GM12891 (cell line): ENCODE measurements at regions not wholly inside any gene's neighbourhood (a gene's known extent, or its start where the extent isn't known, plus 50 kb on each side); places are given as distances from the start of the nearest gene placed in this dataset.
A peak's percentile ranks its signal among the peaks of the same experiment; 100 is the strongest.

Experiments
- DNase-seq: peaks from one replicate; pipeline ENCODE4 v3.0.0; 2011; ENCODE audit warnings: low spot score; ENCODE audit not compliant: insufficient read length
- FAIRE-seq: peaks from 2 replicates; lab custom pipeline; 2011; peaks lifted over from hg19 to GRCh38; lab: Jason Lieb, UNC
- PAX5 ChIP-seq: IDR thresholded peaks from 2 replicates; pipeline ENCODE4 v1.6.1; 2011; ENCODE audit warnings: low read length, moderate library complexity, mild to moderate bottlenecking; ENCODE audit not compliant: insufficient read depth, severe bottlenecking
- POLR2A ChIP-seq: IDR thresholded peaks from 2 replicates; pipeline ENCODE4 v1.6.1; 2011; ENCODE audit warnings: low read depth, low read length, control low read depth
- POLR2AphosphoS5 ChIP-seq: IDR thresholded peaks from 2 replicates; pipeline ENCODE4 v1.6.1; 2011; ENCODE audit warnings: low read depth, low read length, control low read depth
- POU2F2 ChIP-seq: IDR thresholded peaks from 2 replicates; pipeline ENCODE4 v1.6.1; 2011; ENCODE audit warnings: low read depth, mild to moderate bottlenecking, control low read depth, low read length, moderate library complexity
- SPI1 ChIP-seq: IDR thresholded peaks from 2 replicates; pipeline ENCODE4 v1.6.1; 2011; ENCODE audit warnings: low read depth, low read length, control low read depth
- TAF1 ChIP-seq: IDR thresholded peaks from 2 replicates; pipeline ENCODE4 v1.6.1; 2011; ENCODE audit warnings: low read depth, low read length, control low read depth

- TF ChIP-seq PAX5 = no peak
- no peak for TF ChIP-seq TAF1
- TF ChIP-seq POLR2A = no peak
- TF ChIP-seq POU2F2 = no peak
- TF ChIP-seq POLR2AphosphoS5 = no peak
- no peak for TF ChIP-seq SPI1
- no peak for FAIRE-seq
- DNase-seq = no peak
Observed at GRCh38 chr2:81937944-81938343, 1633.4 kb upstream of the LRRTM1 start.

- DNase-seq (no peak), FAIRE-seq (no peak)
- no peak for TF ChIP-seq SPI1
- no peak for TF ChIP-seq POLR2A
- no peak for TF ChIP-seq POU2F2
- no peak for TF ChIP-seq PAX5
- TF ChIP-seq TAF1 = no peak
- no peak for TF ChIP-seq POLR2AphosphoS5
Observed at GRCh38 chr2:81903534-81903933, 1599.0 kb upstream of the LRRTM1 start.

- FAIRE-seq (no peak), DNase-seq (no peak)
- TF ChIP-seq TAF1 (no peak), PAX5 (no peak), POLR2A (no peak), POLR2AphosphoS5 (no peak), POU2F2 (no peak), SPI1 (no peak)
Observed at GRCh38 chr2:81901017-81901416, 1596.5 kb upstream of the LRRTM1 start.

DNA sequence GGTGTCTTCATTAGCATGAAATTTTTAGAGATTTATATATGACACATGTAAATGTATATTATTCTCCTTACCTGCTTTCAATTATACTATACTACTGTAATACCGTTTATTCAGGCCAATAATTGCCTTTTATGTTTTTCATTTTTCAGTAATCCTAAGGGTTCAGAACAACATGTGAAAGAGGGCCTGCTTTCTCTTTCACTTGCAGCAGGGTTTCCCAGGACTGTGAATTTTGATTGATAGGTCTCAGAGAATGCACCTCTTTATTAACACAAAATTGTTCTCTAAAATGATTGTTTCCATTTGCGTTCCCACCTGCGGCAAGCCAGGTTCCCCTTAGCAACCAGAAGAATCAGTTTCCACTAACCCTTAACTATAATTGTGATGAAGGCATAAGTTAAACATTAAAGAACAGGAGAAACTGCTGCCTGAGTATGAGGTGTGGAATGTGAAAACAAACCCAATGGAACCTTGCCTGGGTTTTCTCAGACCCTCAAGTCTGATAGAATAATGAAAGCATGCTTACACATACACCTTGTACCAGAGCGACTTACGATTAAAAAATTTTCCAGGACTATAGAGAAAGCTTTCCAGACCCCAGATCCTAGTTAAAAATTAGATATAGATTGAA is 1591.2 kb upstream of the LRRTM1 start:
- TF ChIP-seq TAF1 (no peak), PAX5 (no peak), POU2F2 (no peak), POLR2A (no peak), POLR2AphosphoS5 (no peak), SPI1 (no peak)
- DNase-seq (no peak), FAIRE-seq (no peak)

DNA sequence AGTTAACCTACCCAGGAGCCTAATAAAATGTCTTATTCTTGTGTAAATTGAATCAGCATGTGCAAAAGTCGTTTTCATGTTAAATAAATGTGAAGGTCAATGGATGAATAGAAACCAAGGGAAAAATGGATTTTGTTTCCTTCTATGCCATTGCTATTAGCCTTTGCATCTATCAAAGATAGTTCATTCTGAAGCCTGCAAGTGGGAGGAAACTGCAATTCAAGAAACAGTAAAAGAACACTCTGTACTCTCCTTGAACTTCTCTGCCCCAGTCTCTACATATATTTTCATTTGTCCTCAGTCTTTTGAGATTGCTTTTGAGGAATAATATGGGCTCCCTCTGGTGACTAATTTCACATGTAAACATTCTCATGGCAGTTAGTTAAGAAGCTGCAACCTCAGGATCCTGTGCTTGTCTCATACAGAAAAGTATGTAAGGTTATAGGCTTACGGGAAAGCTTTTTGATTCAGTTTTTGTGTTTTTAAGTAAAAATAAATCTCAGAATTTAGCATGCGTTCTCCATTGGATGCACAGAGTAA is 1590.0 kb upstream of the LRRTM1 start:
- FAIRE-seq = no peak
- TF ChIP-seq POLR2AphosphoS5 = no peak
- no peak for TF ChIP-seq POU2F2
- TF ChIP-seq PAX5 = no peak
- no peak for DNase-seq

DNA sequence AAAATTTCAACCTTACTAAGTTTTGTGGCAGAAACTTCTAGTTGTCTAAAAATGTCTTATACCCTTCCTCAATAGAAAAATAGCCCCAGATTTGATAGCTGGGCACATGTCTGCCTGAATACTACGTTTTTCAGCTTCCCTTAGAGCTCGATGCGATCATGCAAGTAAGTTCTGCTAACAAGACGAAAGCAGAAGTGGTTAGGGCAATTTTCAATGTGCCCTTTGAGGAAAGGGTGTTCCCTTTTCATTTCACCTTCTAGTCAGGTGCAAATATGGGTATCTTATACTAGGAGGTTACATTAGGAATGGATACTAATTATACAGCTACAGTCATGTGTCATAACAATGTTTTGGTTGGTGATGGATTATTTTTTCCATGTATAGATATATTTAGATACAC is 1572.1 kb upstream of the LRRTM1 start:
- TF ChIP-seq SPI1 = peak; percentile 37; the same call in 1 of the 2 replicates
- no peak for TF ChIP-seq POU2F2
- FAIRE-seq = no peak
- no peak for DNase-seq

- no peak for DNase-seq
- TF ChIP-seq SPI1 = no peak
- no peak for TF ChIP-seq POLR2A
- no peak for TF ChIP-seq POLR2AphosphoS5
- TF ChIP-seq TAF1 = no peak
- no peak for FAIRE-seq
Observed at GRCh38 chr2:81872006-81872405, 1567.5 kb upstream of the LRRTM1 start.

DNA sequence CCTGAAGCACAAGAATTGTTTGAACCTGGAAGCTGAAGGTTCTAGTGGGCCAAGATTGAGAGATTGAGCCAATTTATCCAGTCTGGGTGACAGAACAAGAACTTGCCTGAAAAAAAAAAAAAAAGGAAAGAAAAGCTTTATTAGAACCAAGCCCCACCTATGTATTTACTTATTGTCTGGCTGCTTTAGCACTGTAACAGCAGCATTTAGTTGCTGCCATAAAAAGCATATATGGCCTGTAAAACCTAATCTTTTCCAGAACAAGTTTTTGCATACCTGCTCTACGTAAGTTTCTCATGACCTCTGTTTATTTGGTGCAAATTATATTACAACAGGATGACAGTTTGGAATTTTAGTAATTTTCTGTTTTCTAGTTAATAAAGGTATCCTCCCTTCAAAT is 1565.6 kb upstream of the LRRTM1 start:
- TF ChIP-seq TAF1 = no peak
- TF ChIP-seq POLR2A = no peak
- TF ChIP-seq SPI1 = no peak
- no peak for TF ChIP-seq POU2F2
- TF ChIP-seq POLR2AphosphoS5 = no peak
- no peak for FAIRE-seq

GRCh38 chr2:81858998-81859397 is 1554.4 kb upstream of the LRRTM1 start:
- DNase-seq = no peak
- FAIRE-seq = no peak

More for the DNA sequence above, 1565.6 kb upstream of the LRRTM1 start:
- no peak for DNase-seq

GRCh38 chr2:81853341-81853740 is 1548.8 kb upstream of the LRRTM1 start:
- DNase-seq = no peak
- TF ChIP-seq TAF1 = no peak
- no peak for FAIRE-seq

More at GRCh38 chr2:81858998-81859397, 1554.4 kb upstream of the LRRTM1 start:
- TF ChIP-seq POU2F2 = no peak
- peak; percentile 65 for TF ChIP-seq SPI1

DNA sequence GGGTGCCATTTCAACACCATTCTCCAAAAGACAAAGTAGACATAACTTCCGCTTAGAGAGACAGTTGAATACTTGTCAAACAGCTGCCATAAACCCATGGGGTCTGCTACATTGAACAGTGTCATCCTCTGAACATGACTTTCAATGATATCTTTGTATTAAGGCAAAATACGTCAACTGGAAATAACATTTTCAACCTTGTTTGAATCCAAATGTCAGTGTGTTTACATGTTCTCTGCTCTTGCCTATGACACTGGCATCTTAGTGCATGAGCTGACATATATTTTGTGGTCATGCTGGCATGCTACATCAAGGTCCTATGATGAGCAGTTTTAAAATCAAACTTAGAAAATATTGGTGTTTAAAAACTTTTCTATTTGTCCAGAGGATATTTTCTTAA is 1548.1 kb upstream of the LRRTM1 start:
- TF ChIP-seq SPI1 (no peak), PAX5 (no peak), TAF1 (no peak), POU2F2 (no peak), POLR2A (no peak)
- DNase-seq (no peak), FAIRE-seq (no peak)

GRCh38 chr2:81839780-81840179 is 1535.2 kb upstream of the LRRTM1 start:
- no peak for TF ChIP-seq SPI1
- TF ChIP-seq PAX5 = no peak
- no peak for TF ChIP-seq POLR2A
- TF ChIP-seq POU2F2 = no peak
- no peak for TF ChIP-seq POLR2AphosphoS5
- no peak for TF ChIP-seq TAF1
- FAIRE-seq = no peak
- no peak for DNase-seq
